Fibroblast of lung (primary cell): ENCODE measurements at regions not wholly inside any gene's neighbourhood (a gene's known extent, or its start where the extent isn't known, plus 50 kb on each side); places are given as distances from the start of the nearest gene placed in this dataset.

Source experiments
- DNase-seq, 2 donors: peaks; one replicate each; pipeline versions ENCODE4 v3.0.0 to v3.0.0-alpha.2; 2010; ENCODE audit warnings: low read depth in 2 of 2
- H2AFZ ChIP-seq: 2 replicates; pipeline ENCODE4 v1.5.1; 2012; ENCODE audit warnings: low read length, control low read depth, inconsistent platforms
- H3K27ac ChIP-seq: 2 replicates; pipeline ENCODE4 v1.5.1; 2011; ENCODE audit warnings: low read length, control low read depth; ENCODE audit not compliant: insufficient read depth
- H3K27me3 ChIP-seq: 2 replicates; pipeline ENCODE4 v1.5.1; 2011; ENCODE audit warnings: mild to moderate bottlenecking, low read length; ENCODE audit not compliant: control insufficient read depth, insufficient read depth
- H3K36me3 ChIP-seq: 2 replicates; pipeline ENCODE4 v1.5.1; 2011; ENCODE audit warnings: low read length; ENCODE audit not compliant: control insufficient read depth, insufficient read depth
- H3K4me1 ChIP-seq: 2 replicates; pipeline ENCODE4 v1.5.1; 2011; ENCODE audit warnings: low read length; ENCODE audit not compliant: control insufficient read depth, insufficient read depth; ENCODE audit errors: extremely low read depth
- H3K4me2 ChIP-seq: 2 replicates; pipeline ENCODE4 v1.5.1; 2011; ENCODE audit warnings: low read length, control low read depth; ENCODE audit not compliant: insufficient read depth; ENCODE audit errors: extremely low read depth
- H3K4me3 ChIP-seq, 4 experiments: fragments of 200-600 bp in 1 of 4; sonication (generic) in 1 of 4; replicated peaks in 1 of 4; 2 replicates each; pipeline ENCODE4 v1.5.1; 2011 to 2016; ENCODE audit warnings: low read length in 4 of 4, low read depth in 3 of 4, mild to moderate bottlenecking in 3 of 4, control low read depth in 2 of 4, inconsistent platforms in 1 of 4, mixed read lengths in 1 of 4; ENCODE audit not compliant: insufficient read depth in 1 of 4; ENCODE audit errors: control extremely low read depth in 1 of 4
- H3K79me2 ChIP-seq: 2 replicates; pipeline ENCODE4 v1.5.1; 2012; ENCODE audit warnings: mild to moderate bottlenecking, low read length, inconsistent platforms; ENCODE audit not compliant: control insufficient read depth, insufficient read depth
- H3K9ac ChIP-seq: 2 replicates; pipeline ENCODE4 v1.5.1; 2011; ENCODE audit warnings: mild to moderate bottlenecking, low read length, control low read depth; ENCODE audit not compliant: insufficient read depth
- H3K9me3 ChIP-seq: 2 replicates; pipeline ENCODE4 v1.5.1; 2012; ENCODE audit warnings: low read depth, low read length; ENCODE audit not compliant: control insufficient read depth, insufficient read depth
- H4K20me1 ChIP-seq: 2 replicates; pipeline ENCODE4 v1.5.1; 2011; ENCODE audit warnings: low read length; ENCODE audit not compliant: control insufficient read depth, insufficient read depth; ENCODE audit errors: extremely low read depth
- CTCF ChIP-seq, 2 donors: IDR thresholded peaks in 1 of 2; conservative IDR thresholded peaks in 1 of 2; 1 replicate in 1 of 2; 2 replicates in 1 of 2; pipeline ENCODE4 v1.5.1; 2011 to 2012; ENCODE audit warnings: low read length in 2 of 2, control low read depth in 1 of 2, inconsistent platforms in 1 of 2, low read depth in 1 of 2, mild to moderate bottlenecking in 1 of 2
- EZH2 ChIP-seq: IDR thresholded peaks from 2 replicates; pipeline ENCODE4 v1.5.1; 2012; ENCODE audit warnings: low read length, control low read depth, mild to moderate bottlenecking; ENCODE audit errors: missing control alignments

- Histone ChIP-seq H3K36me3 (no peaks in the 10 kb centered on the region), H3K9me3 (no peaks in the 10 kb centered on the region), H2AFZ (no peak overlapping the region), H3K27ac (no peak overlapping the region), H3K9ac (no peak overlapping the region), H3K79me2 (no peaks in the 10 kb centered on the region), H3K27me3 (no peaks in the 10 kb centered on the region), H3K4me1 (no peaks in the 10 kb centered on the region), H3K4me2 (no peak overlapping the region), H3K4me3 (no peak overlapping the region), H4K20me1 (no peaks in the 10 kb centered on the region)
- DNase-seq = no peak
- TF ChIP-seq CTCF (conservative IDR thresholded peaks at IDR 0.05 in 1 of 2, IDR thresholded peaks at IDR 0.05 in 1 of 2; ENCODE audit: low read depth in 1 of 2, low read length in 2 of 2) (no peak), EZH2 (no peak)
Observed at GRCh38 chr3:25103391-25103790, 324.7 kb upstream of the RARB start.

GRCh38 chr3:25107918-25108617 is 320.0 kb upstream of the RARB start:
- no peak overlapping the region for H3K27ac ChIP-seq
- no peak overlapping the region for H3K4me3 ChIP-seq
- no peak for TF ChIP-seq EZH2
- TF ChIP-seq CTCF (conservative IDR thresholded peaks at IDR 0.05 in 1 of 2, IDR thresholded peaks at IDR 0.05 in 1 of 2; ENCODE audit: low read depth in 1 of 2, low read length in 2 of 2) = no peak

GRCh38 chr3:25110642-25111041 is 317.4 kb upstream of the RARB start:
- Histone ChIP-seq H2AFZ (no peak overlapping the region), H3K9me3 (no peaks in the 10 kb centered on the region), H4K20me1 (no peaks in the 10 kb centered on the region), H3K4me3 (no peak overlapping the region), H3K79me2 (no peaks in the 10 kb centered on the region), H3K27me3 (no peaks in the 10 kb centered on the region), H3K4me1 (no peaks in the 10 kb centered on the region), H3K9ac (no peak overlapping the region), H3K27ac (no peak overlapping the region), H3K36me3 (no peaks in the 10 kb centered on the region), H3K4me2 (no peak overlapping the region)
- TF ChIP-seq CTCF (conservative IDR thresholded peaks at IDR 0.05 in 1 of 2, IDR thresholded peaks at IDR 0.05 in 1 of 2; ENCODE audit: low read depth in 1 of 2, low read length in 2 of 2) (no peak), EZH2 (no peak)
- DNase-seq = no peak

More at GRCh38 chr3:25107918-25108617, 320.0 kb upstream of the RARB start:
- no peak for DNase-seq
- Histone ChIP-seq H3K27me3 (no peaks in the 10 kb centered on the region), H3K4me2 (no peak overlapping the region), H3K9me3 (no peaks in the 10 kb centered on the region), H3K79me2 (no peaks in the 10 kb centered on the region), H3K4me1 (no peaks in the 10 kb centered on the region), H4K20me1 (no peaks in the 10 kb centered on the region), H3K9ac (no peak overlapping the region), H3K36me3 (no peaks in the 10 kb centered on the region), H2AFZ (no peak overlapping the region)
